LHCN-M2 (cell line): ENCODE measurements at regions not wholly inside any gene's neighbourhood (a gene's known extent, or its start where the extent isn't known, plus 50 kb on each side); places are given as distances from the start of the nearest gene placed in this dataset.
A peak's percentile ranks its signal among the peaks of the same experiment; 100 is the strongest.

Source experiments
- DNase-seq: peaks from one replicate; pipeline ENCODE4 v3.0.0-alpha.2; 2012; ENCODE audit warnings: low read depth

DNA sequence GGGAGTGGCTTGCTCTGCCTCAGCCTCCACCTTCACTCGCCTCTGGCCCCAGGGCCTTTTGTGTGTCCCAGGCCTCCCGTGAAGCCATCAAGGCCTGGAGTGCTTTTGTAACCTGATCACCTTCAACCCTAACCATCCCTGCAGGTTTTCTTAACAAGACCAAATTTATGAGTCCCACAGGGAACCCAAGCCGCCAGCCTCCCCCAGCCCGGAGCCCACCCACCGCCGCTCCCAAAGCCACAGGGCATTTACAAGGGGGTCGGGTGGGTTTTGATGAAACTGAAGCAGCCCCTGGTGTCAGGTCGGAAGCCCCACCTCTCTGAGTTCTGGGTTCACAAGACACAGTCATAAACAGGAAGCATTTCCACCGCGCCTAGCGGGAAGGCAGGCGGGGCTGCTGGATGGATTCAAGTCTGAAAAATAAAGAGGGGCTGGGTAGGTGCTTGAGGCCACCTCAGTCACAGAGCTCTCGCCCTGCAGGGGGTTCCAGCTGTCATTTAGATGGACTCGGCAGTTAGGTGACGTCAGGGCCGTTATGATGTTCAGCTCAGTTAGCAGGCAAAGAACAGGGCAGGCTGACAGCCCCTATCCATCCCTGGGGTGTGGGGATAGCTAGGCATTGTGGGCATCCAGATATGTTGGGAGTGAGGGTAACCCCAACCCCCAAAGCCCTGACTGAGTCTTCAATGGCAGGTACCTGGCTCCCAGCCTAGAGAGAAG is 128.5 kb downstream of the BCOR start:
- no peak for DNase-seq

DNA sequence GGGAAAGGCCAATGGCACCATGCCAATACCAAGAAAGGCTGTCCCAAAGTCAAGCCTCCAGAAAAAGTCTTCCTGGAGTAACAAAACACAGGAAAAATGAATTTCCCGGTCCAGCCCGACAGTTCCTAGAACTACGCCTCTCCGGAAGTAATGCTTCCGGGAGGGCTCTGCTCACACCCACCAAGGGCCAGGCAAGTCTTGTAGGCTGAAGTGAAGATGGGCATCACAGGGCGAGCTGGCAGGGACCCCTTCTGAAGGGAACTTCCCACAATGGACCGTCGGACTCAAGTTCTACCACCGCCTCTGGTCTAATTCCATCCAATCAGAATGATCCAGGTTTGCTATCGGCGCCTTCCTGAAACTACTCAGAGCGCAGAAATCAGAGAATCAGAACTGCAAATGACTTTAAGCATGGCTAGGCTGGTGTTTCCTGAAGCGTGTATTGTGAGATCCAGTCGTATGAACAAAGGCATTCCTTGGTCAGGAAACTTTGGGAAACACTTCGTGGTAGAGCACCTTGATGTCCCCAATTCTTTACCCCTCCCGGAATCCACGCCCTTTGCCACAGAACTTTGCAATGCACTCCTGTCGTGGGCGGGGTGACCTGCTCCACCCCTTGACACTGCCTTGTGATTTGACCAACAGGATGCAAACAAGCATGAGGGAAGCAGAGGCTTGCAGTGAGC is 127.8 kb downstream of the BCOR start:
- DNase-seq, result no peak

DNA sequence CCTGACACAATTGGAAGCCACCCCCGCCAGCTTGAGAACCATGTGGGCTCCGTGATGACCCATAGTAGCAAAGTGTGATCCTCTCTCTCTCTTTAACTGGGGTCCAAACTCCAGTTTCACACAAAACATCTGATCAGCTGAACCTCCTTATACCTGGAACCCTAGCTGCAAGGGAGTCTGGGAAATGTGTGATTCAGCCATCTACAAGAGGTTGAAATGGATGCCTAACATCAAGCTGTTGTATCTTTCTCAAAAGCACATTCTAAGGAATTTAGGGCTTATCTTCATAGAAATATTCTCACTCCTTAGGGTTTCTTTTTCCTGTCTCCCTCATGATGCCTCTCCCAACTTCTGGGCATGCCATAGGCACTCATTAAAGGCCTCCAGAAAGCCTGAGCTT is 126.0 kb downstream of the BCOR start:
- no peak for DNase-seq

DNA sequence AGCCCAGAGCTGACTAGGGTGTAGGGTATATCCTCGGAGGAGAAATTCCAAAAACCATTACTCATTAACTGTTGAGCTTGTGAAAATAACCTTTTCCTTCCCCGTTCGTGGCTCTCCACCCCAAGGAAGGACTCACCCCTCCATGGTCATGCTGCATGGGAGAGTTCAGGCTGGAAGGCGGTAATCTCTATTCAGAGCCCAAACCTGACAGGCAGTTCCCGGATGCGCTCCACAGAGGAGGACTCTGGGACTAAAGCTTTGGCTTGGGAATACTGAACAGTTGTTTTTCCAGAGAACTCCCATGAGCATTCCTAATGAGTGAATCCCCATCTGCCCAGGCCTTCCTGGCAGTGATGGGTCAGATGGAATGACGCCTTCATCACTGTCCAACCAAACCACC is 125.4 kb downstream of the BCOR start:
- peak; percentile 85 for DNase-seq

DNA sequence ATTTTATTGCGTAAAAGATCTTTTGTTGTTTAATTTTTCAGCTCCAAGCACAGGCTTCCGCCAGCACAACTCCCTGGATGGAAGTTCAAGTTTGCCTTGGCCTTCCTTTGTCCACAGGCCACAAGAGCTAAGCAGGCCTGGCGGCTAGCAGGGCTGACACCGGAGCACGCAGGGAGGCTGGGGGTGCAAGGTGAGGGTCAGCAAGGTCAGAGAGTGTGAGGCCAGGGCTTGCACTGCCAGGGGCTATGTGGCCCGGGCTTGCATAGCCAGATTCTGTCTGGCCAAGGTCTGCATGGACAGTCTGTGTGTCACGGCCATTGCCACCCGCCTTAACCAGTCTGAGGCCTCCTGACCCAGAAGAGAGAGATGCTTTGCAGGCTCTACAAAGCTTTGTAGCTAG is 123.9 kb downstream of the BCOR start:
- DNase-seq, result no peak

DNA sequence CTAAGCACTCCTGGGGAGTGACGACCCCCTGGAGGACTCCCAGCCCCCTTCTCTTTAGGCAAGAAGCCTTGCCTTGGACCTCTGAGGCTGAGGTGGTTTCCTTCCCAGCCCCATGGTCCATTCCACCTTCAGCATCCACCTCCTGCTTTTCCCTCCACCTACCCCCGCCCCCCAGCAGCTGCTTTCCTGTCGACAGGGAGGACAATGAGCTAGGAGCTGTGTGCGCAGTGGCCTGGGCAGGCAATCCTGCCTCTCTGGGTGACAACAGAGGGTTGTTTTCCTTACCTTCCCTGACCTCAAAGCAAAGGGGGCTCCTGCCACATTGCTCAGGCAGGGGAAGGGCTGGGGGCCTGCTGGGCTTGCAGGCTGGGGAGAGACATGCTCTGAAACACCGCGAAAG is 123.5 kb downstream of the BCOR start:
- no peak for DNase-seq

DNA sequence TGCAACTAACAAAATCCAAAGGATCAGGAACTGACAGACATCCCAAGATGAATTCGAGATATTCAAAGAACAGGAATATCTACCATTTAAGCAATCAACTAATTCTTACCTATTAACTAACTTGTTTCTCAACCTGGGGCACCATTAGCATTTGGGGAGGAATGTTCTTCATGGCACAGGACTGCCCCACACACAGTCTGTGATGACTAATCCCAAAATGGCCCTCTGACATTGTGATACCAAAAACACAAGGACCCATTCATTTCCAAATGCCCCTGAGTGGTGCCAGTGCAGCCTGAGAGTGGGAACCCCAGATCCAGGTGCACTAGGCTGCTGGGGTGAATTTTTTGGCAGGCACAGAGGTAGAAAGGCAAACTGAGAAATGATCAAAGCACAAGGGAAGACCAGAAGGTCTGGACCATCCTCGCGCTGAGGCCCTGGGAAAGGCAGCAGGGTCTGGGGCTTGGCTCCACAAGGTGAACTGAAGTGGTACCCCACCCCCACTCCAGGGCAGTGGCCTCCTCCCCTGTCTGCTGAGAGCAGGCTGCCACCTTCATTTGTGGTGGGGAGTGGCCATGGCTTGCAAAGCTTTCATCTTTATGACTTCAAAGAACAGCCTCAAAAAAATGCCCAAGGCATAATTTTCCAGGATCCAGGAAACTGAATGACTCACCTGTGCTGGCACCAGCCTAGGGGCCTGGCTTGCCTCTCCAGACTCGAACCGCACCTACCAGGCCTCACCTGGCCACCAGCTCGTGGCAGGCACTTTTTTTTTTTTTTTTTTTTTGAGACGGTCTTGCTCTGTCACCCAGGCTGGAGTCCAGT is 122.4 kb downstream of the BCOR start:
- DNase-seq, result no peak

DNA sequence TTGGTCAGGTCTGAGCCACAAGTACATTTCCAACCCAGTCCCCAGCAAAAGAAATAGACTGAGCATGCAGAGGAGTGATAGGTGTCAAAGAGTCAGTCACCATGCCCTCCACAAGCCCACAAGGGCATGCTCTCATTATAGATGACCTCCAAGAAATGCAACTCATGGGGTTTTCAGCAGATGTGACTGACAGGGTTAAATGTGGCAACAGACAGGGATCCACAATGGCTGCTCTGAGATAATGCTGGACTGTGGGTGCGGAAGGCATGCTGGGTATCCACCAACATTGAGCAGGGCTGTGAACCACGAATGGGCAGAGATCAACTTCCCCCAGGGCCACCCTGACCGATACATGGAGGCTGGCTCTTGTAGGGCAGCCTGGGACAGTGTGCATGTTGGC is 115.8 kb downstream of the BCOR start:
- no peak for DNase-seq

DNA sequence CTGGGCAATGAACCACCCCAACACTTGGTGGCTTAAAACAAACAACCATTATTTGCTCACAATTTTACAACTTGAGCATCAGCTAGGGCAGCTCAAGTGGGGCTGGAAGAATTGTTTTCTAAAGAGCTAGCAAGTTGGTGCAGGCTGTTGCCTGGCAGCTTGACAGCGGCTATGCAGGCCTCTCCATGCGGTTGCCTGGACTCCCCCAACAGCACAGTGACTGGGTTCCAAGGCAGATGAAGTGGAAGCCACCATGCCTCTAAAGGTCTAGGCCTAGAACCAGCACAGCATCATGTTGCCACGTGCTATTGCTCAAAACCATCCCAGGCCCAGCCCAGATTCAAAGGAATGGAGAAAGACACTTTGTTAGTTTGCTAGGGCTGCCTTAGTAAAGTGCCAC is 114.8 kb downstream of the BCOR start:
- no peak for DNase-seq

DNA sequence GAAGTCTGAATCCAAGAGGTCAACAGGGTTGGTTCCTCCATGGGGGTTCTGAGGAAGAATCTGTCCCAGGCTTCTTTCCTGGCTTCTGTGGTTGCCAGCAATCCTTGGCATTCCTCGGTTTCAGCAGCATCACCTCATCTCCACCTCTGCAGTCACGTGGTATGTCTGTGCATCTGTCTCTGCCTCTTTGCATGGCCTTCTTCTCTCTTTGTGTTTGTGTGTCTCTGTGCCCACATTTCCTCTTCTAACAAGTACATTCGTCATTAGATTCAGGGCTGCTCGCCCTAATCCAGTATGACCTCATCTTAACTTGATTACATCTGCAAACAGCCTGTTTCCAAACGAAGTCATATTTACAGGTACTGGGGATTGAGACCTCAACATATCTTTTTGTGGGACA is 114.0 kb downstream of the BCOR start:
- peak; percentile 91 for DNase-seq

DNA sequence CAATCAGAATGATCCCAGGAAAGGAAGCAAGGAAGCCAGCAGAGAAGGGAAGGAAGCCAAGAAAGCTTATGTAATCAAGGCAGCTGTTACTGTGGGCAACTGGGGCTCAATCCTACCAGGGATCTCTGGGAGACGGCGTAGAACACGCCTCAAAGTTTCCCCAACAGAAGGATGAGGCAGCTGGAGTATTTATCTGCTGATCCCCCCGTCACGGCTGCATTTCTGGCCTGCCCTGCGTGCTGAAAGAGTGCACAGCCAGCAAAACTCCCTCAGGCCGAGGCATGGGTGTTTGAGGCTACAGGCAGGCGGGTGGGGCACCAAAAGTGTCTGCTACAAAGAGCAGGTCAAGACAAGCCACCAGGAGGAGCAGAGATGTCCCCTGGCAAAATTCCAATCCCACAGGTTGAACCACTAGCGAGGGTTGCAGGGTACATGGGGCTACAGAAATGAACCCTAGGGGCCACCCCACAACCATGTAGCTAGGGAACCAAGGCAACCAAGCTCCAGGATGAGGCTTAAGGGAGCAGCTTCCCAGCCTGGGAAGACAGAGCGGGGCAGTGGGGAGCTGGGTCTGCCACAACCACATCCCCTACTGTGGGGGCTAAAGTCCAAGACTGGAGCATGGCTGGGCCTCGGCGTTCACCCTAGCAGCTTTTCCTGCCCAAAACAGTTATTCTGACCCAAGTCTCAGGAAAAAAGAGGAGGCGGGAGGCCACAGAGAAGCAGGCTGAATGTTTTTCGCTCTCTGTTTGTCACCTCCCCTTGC is 113.4 kb downstream of the BCOR start:
- DNase-seq, result peak; percentile 93

DNA sequence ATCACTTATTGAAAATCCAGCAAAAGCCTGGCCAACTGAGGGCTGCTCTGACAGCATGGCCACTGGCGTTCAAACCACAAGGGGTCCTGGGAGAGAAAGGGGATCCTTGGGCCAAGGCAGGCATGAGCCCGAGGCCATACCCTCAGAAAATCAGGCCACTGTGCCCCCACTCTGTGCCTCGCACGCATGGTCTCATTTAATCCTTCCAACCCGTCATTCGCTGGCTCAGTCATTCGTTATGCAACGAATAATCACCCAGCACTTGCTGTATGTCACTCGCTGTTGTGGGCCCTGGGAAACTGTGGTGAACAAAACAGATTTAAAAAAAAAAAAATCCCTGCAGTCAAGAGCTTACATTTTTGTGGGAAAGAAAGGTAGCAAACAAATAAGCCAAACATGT is 112.7 kb downstream of the BCOR start:
- no peak for DNase-seq

DNA sequence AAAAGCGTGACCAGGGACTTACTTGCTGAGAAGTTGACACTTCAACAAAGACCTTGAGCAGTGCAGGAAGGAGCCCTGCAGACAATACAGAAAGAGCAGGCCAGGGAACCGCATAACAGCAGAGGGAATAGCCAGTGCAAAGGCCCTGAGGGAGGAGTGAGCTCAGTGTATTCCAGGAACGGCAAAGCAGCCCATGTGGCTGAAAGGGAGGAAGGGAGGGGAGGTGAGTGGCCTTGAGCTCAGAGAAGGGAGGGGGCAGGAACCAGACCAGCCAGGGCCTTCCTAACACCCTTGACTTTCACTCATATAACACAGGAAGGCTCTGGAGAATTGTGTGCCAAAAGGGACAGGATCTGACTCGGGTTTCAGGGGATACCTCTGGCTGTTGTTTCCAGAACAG is 112.2 kb downstream of the BCOR start:
- no peak for DNase-seq

DNA sequence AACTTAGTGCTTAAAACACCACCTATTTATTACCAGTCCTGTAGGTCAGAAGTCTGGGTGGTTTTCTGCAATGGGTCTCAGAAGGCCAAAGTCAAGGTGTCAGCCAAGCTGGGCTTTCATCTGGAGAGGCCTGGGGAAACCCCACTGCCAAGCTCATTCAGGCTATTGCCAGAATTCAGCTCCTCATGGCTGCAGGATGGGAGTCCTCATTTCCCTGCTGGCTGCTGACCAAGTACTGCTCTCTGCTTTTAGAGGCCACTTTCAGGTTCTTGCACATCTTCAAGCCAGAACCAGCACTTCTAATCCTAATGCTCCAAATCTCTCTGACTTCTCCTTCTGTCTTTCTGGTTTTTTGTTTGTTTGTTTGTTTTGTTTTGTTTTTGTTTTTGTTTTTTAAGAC is 109.3 kb downstream of the BCOR start:
- DNase-seq, result no peak

DNA sequence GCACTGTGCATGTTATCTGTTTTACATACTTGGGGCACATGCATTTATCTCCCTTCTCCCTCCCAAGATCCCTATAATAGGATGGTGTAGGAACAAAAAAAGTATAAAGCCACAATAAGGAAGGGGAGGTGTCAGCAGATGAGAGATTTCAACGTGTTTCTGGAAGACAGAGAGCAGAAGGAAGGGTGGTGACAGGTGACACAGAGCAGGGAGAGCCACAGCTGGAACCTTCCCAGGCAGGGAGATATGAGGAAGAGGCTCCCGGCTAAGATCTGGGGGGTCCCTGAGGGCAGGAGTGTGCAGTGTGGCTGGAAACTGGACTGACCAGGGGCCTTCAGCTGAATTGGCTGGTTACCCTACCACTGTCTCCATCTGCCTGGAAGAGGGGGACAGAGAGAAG is 107.4 kb downstream of the BCOR start:
- DNase-seq, result no peak

DNA sequence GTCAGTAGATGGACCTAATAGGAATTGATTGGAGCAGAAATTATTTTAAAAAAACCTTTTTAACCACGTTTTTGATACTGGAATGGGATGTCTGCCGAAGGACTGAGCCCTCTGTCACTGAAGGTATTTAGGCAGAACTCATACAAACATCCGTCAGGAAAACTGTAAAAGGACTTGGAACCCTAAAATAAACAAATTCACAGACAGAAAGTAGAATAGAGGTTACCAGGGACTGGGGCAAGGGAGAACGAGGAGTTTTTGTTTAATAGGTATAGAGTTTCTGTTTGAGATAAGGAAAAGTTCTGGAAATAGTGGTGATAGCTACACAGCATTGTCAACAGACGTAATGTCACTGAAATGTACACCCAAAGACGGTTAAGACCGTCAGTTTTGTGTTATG is 105.5 kb downstream of the BCOR start:
- DNase-seq, result no peak

DNA sequence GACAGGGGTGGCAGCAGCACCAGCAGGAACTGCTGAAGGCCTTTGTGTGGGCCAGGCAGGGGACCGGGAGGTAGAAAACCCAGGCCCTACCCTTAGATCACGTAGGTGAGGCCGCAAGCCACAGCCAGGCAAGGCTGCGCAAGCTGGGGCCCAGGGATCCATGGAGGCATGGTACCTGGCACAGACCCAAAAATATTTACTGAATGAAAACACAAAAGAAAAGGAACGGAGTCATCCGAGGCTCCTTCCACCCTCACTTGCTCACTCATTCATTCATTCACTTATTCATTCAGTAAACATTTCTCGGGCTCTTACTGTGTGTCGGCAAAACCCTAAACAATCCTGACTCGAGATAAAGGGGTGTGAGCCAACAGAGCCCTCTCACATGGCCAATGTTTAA is 102.3 kb downstream of the BCOR start:
- DNase-seq, result no peak

DNA sequence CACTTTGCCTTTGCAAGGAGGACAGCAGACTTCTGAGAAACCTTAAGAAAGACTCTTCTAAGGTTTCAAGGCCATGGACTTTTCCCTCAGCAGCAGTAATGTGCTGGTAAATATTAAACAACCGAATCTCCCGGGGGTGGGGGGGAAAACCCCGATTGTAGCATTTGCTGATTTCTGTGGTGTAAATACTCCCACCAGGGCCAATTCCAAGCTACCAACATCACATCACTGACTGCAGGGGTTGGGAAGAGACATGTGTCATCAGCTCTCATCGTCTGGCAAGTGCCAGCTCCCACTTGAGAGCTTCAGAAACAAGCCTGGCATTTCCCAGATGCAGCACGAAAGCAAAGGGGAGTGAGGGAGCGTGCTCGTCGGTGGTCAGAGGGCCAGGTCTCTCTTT is 101.2 kb downstream of the BCOR start:
- no peak for DNase-seq

DNA sequence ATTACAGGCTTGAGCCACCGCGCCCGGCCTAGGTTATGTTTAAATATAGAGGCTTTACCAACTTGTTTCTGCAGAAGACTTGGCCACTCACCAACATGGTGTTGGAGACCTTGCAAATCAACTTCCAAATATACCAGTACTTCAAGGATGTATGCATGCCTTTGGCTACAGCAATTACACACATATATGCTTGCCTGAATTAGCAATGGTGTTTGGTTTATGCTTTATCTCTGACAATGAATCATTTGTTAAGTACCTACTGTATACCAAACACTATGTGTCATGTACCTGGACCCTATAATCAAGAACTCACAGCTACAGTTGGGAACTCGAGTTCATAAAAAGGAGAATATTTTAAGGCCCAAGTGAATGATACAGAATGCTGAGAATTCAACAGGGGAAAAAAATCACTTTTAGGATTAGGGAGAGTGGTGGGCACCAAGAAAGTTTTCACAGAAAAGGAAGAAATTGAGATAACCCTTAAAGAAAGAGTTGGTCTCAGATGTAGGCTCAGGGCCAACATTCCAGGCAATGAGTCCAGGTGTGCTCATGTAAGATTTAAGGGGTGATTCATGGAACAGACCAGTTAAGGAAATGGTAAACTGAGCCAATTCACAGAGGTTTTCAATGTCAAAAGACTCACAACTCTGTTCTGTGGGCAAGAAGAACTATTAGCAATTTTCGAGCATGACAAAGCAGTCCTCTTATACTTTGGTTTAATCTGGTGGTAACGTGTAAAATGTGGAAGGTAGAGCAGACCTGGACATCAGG is 98.9 kb downstream of the BCOR start:
- DNase-seq, result no peak
